HEK293 (cell line): ENCODE measurements at regions not wholly inside any gene's neighbourhood (a gene's known extent, or its start where the extent isn't known, plus 50 kb on each side); places are given as distances from the start of the nearest gene placed in this dataset.

ENCODE experiments used
- ATF2 ChIP-seq: fragments of 450-650 bp; formaldehyde crosslinking; IDR thresholded peaks from 2 replicates; pipeline ENCODE4 v1.5.1; 2016; ENCODE audit warnings: missing biosample characterization, missing genetic modification characterization, low read depth
- GLIS2 ChIP-seq: fragments of 450-650 bp; formaldehyde crosslinking; IDR thresholded peaks from 2 replicates; pipeline ENCODE4 v1.5.1; 2016; ENCODE audit warnings: missing biosample characterization, missing genetic modification characterization
- IKZF3 ChIP-seq: fragments of 450-650 bp; IDR thresholded peaks from 2 replicates; pipeline ENCODE4 v1.5.0; 2018; ENCODE audit warnings: missing biosample characterization, mild to moderate bottlenecking, missing genetic modification characterization, moderate library complexity
- INSM2 ChIP-seq: fragments of 450-650 bp; formaldehyde crosslinking; IDR thresholded peaks from 2 replicates; pipeline ENCODE4 v1.5.1; 2016; ENCODE audit warnings: missing biosample characterization, missing genetic modification characterization
- MZF1 ChIP-seq: fragments of 450-650 bp; formaldehyde crosslinking; IDR thresholded peaks from 2 replicates; pipeline ENCODE4 v1.5.1; 2017; ENCODE audit warnings: missing biosample characterization, missing genetic modification characterization, borderline replicate concordance
- OSR2 ChIP-seq: fragments of 450-650 bp; formaldehyde crosslinking; IDR thresholded peaks from 2 replicates; pipeline ENCODE4 v1.5.1; 2016; ENCODE audit warnings: missing biosample characterization, missing genetic modification characterization
- TSHZ1 ChIP-seq: fragments of 450-650 bp; formaldehyde crosslinking; IDR thresholded peaks from 2 replicates; pipeline ENCODE4 v1.5.1; 2016; ENCODE audit warnings: missing biosample characterization, missing genetic modification characterization, borderline replicate concordance
- ZBTB17 ChIP-seq: fragments of 450-650 bp; formaldehyde crosslinking; IDR thresholded peaks from 2 replicates; pipeline ENCODE4 v1.5.1; 2016; ENCODE audit warnings: missing biosample characterization, missing genetic modification characterization
- ZBTB21 ChIP-seq: fragments of 450-650 bp; formaldehyde crosslinking; IDR thresholded peaks from 2 replicates; pipeline ENCODE4 v1.5.1; 2017; ENCODE audit warnings: missing biosample characterization, missing genetic modification characterization
- ZBTB26 ChIP-seq: fragments of 450-650 bp; formaldehyde crosslinking; optimal IDR thresholded peaks from 2 replicates; pipeline ENCODE3; 2016; ENCODE audit warnings: missing biosample characterization, mild to moderate bottlenecking, missing genetic modification characterization
- ZNF157 ChIP-seq: fragments of 450-650 bp; formaldehyde crosslinking; IDR thresholded peaks from 2 replicates; pipeline ENCODE4 v1.5.1; 2016; ENCODE audit warnings: missing biosample characterization, missing genetic modification characterization
- ZNF16 ChIP-seq: fragments of 450-650 bp; formaldehyde crosslinking; IDR thresholded peaks from 2 replicates; pipeline ENCODE4 v1.5.1; 2016; ENCODE audit warnings: low read depth, missing biosample characterization, missing genetic modification characterization
- ZNF169 ChIP-seq: fragments of 450-650 bp; formaldehyde crosslinking; IDR thresholded peaks from 2 replicates; pipeline ENCODE4 v1.5.1; 2016; ENCODE audit warnings: missing biosample characterization, missing genetic modification characterization
- ZNF324 ChIP-seq: fragments of 450-650 bp; formaldehyde crosslinking; IDR thresholded peaks from 2 replicates; pipeline ENCODE4 v1.5.1; 2016; ENCODE audit warnings: missing biosample characterization, missing genetic modification characterization
- ZNF335 ChIP-seq: fragments of 450-650 bp; formaldehyde crosslinking; conservative IDR thresholded peaks from 2 replicates; pipeline ENCODE4 v1.5.1; 2016; ENCODE audit warnings: missing biosample characterization, missing genetic modification characterization
- ZNF398 ChIP-seq: fragments of 450-650 bp; formaldehyde crosslinking; IDR thresholded peaks from 2 replicates; pipeline ENCODE4 v1.5.1; 2017; ENCODE audit warnings: missing biosample characterization, missing genetic modification characterization
- ZNF433 ChIP-seq: fragments of 450-650 bp; formaldehyde crosslinking; IDR thresholded peaks from 2 replicates; pipeline ENCODE4 v1.5.1; 2016; ENCODE audit warnings: missing biosample characterization, missing genetic modification characterization, low read depth
- ZNF501 ChIP-seq: fragments of 450-650 bp; formaldehyde crosslinking; IDR thresholded peaks from 2 replicates; pipeline ENCODE4 v1.5.1; 2016; ENCODE audit warnings: missing biosample characterization, missing genetic modification characterization
- ZNF629 ChIP-seq: fragments of 450-650 bp; formaldehyde crosslinking; IDR thresholded peaks from 2 replicates; pipeline ENCODE4 v1.5.1; 2017; ENCODE audit warnings: missing biosample characterization, missing genetic modification characterization
- ZNF645 ChIP-seq: fragments of 450-650 bp; formaldehyde crosslinking; IDR thresholded peaks from 2 replicates; pipeline ENCODE4; 2016; ENCODE audit warnings: missing biosample characterization, missing genetic modification characterization
- ZNF664 ChIP-seq: fragments of 450-650 bp; formaldehyde crosslinking; IDR thresholded peaks from 2 replicates; pipeline ENCODE4 v1.5.1; 2016; ENCODE audit warnings: missing biosample characterization, missing genetic modification characterization
- ZNF830 ChIP-seq: fragments of 450-650 bp; IDR thresholded peaks from 2 replicates; pipeline ENCODE4 v1.5.0; 2018; ENCODE audit warnings: missing biosample characterization, missing genetic modification characterization, low read depth, mild to moderate bottlenecking, moderate library complexity
- ZNF843 ChIP-seq: fragments of 450-650 bp; formaldehyde crosslinking; IDR thresholded peaks from 2 replicates; pipeline ENCODE4 v1.5.1; 2016; ENCODE audit warnings: missing biosample characterization, missing genetic modification characterization
- ZSCAN23 ChIP-seq: fragments of 450-650 bp; formaldehyde crosslinking; IDR thresholded peaks from 2 replicates; pipeline ENCODE4 v1.5.1; 2016; ENCODE audit warnings: missing biosample characterization, missing genetic modification characterization
- ZXDB ChIP-seq: fragments of 450-650 bp; formaldehyde crosslinking; IDR thresholded peaks from 2 replicates; pipeline ENCODE4 v1.5.1; 2016; ENCODE audit warnings: missing biosample characterization, missing genetic modification characterization
- TF ChIP-seq, protein P1 (sequence below): fragments of 450-650 bp; formaldehyde crosslinking; IDR thresholded peaks from 2 replicates; pipeline ENCODE4 v1.5.1; 2016; ENCODE audit warnings: missing biosample characterization, missing genetic modification characterization

- peak; percentile 57 for TF ChIP-seq ATF2 (tag by site-specific recombination)
- TF ChIP-seq ZBTB17 (tag by site-specific recombination): peak; percentile 23; the same call in 1 of the 2 replicates
- no peak for TF ChIP-seq ZNF433 (tag by site-specific recombination)
- TF ChIP-seq, protein P1, sequence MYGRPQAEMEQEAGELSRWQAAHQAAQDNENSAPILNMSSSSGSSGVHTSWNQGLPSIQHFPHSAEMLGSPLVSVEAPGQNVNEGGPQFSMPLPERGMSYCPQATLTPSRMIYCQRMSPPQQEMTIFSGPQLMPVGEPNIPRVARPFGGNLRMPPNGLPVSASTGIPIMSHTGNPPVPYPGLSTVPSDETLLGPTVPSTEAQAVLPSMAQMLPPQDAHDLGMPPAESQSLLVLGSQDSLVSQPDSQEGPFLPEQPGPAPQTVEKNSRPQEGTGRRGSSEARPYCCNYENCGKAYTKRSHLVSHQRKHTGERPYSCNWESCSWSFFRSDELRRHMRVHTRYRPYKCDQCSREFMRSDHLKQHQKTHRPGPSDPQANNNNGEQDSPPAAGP (tag by site-specific recombination): peak; percentile 93
- TF ChIP-seq ZNF169 (tag by site-specific recombination): no peak
- TF ChIP-seq ZNF645 (tag by site-specific recombination): no peak
- TF ChIP-seq ZNF324 (tag by site-specific recombination): peak; percentile 46
- peak; percentile 87 for TF ChIP-seq ZBTB21 (tag by site-specific recombination)
- TF ChIP-seq ZNF843: peak; percentile 84
- peak; percentile 95 for TF ChIP-seq ZNF629 (tag by site-specific recombination)
- no peak for TF ChIP-seq ZNF830 (tag by site-specific recombination)
- 0 out of 2 replicates have a peak, but pooled peaks have one; percentile 12 for TF ChIP-seq GLIS2 (tag by site-specific recombination)
- no peak for TF ChIP-seq ZNF16 (tag by site-specific recombination)
- TF ChIP-seq INSM2: peak; percentile 96
- no peak for TF ChIP-seq ZBTB26 (tag by site-specific recombination)
- no peak for TF ChIP-seq ZNF157
- TF ChIP-seq ZNF501 (tag by site-specific recombination): no peak
- peak; percentile 63 for TF ChIP-seq ZNF335 (tag by site-specific recombination)
- peak; percentile 83 for TF ChIP-seq ZSCAN23
- no peak for TF ChIP-seq ZNF664 (tag by site-specific recombination)
- TF ChIP-seq ZXDB: peak; percentile 76
- no peak for TF ChIP-seq MZF1
- peak; percentile 65; the same call in 1 of the 2 replicates for TF ChIP-seq ZNF398 (tag by site-specific recombination)
- peak; percentile 92; the same call in 1 of the 2 replicates for TF ChIP-seq TSHZ1 (tag by site-specific recombination)
- peak; percentile 52; the same call in 1 of the 2 replicates for TF ChIP-seq OSR2 (tag by site-specific recombination)
- no peak for TF ChIP-seq IKZF3 (tag by site-specific recombination)
Observed at GRCh38 chr10:78458983-78459638, 425.4 kb downstream of the RPS24 start (continued).
